GM19455 (cell line): ENCODE measurements at regions not wholly inside any gene's neighbourhood (a gene's known extent, or its start where the extent isn't known, plus 50 kb on each side); places are given as distances from the start of the nearest gene placed in this dataset.
"Not testable (repeated sequence)": the region's sequence is repeated elsewhere in the genome, so short reads cannot be mapped to it uniquely, and the experiment has no call there.

Source experiments
- ATAC-seq: cut with Tn5 transposase; IDR thresholded peaks from one replicate; pipeline ENCODE4 v1.9.1; 2021; ENCODE audit not compliant: unreplicated experiment

GRCh38 chr22:25453058-25453457, 111.4 kb upstream of the GRK3 start:
- ATAC-seq: no peak

DNA sequence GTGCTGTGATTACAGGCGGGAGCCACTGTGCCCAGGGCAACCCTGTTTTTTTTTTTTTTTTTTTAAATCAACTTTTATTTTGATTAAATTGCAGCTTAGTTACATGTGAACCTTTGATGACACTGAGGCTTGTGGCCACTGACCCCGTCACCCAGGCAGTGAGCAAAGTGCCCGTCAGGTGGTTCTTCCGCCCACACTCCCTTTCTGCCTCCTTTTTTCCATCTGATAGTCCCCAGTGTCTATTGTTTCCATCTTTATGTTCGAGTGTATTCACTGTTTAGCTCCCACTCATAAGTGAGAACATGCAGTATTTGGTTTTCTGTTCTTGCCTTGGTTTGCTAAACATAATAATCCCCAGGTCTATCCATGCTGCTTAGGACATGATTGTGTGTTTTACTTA, 110.9 kb upstream of the GRK3 start:
- no peak for ATAC-seq

- ATAC-seq: not testable (repeated sequence)
Measured at GRCh38 chr22:25456300-25457043, 108.0 kb upstream of the GRK3 start.

DNA sequence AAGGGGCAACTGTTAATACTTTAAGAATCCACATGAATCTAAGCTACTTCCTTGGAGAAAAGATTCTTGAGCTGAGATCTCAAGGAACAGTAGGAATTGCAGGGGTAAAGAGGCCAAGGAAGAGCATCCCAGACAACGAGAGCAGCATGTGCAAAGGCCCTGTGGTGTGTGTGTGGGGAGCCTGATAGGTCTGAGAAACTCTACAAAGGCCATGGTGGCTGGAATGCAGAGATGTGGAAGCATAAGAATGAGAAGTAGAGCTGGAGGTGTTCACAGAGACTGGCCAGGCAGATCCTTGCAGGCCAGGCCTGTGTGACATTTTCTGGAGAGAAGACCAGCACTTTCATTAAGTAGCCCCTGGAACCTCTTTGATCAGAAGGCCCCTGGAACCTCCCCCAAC, 105.8 kb upstream of the GRK3 start:
- ATAC-seq: not testable (repeated sequence)

DNA sequence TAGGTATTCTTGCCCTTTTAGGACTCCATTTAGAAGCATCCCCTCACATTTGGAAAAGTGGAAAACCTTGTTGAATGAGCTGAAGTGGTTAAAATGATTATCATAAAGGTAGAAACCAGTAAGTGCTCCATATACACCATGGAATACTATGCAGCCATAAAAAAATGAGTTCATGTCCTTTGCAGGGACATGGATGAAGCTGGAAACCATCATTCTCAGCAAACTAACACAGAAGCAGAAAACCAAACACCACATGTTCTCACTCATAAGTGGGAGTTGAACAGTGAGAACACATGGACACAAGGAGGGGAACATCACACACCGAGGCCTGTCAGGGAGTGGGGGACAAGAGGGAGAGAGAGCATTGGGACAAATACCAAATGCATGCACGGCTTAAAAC, 103.8 kb upstream of the GRK3 start:
- not testable (repeated sequence) for ATAC-seq

DNA sequence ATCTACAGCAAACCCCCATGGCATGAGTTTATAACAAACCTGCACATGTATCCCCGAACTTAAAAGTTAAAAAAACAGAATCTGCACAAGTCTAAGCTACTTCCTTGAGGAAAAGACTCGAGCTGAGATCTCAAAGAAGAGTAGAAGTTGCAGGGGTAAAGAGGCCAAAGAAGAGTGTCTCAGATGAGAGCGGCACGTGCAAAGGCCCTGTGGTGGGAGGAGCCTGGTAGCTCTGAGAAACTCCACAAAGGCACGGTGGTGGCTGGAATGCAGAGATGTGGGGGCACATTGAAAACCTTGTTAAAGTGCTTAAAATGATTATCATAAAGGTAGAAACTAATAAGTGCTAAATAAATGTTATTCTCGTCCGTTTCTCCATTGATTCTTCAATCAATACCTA, 103.2 kb upstream of the GRK3 start:
- ATAC-seq: no peak

GRCh38 chr22:25462474-25463346, 101.8 kb upstream of the GRK3 start:
- ATAC-seq: not testable (repeated sequence)

DNA sequence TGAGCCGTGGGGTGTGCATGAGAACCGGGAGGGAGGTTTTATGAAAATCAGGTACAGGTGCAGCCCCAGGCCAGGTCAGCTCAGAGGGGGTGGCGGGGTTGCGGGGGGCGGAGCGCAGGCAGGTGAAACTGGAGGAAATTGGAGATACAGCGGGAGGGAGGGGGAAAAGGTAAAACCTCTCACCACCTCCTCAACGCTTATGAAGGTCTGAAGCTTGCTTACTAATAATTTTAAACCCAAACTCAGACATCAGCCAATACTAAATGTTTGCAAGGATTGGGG, 101.2 kb upstream of the GRK3 start:
- ATAC-seq: not testable (repeated sequence)

DNA sequence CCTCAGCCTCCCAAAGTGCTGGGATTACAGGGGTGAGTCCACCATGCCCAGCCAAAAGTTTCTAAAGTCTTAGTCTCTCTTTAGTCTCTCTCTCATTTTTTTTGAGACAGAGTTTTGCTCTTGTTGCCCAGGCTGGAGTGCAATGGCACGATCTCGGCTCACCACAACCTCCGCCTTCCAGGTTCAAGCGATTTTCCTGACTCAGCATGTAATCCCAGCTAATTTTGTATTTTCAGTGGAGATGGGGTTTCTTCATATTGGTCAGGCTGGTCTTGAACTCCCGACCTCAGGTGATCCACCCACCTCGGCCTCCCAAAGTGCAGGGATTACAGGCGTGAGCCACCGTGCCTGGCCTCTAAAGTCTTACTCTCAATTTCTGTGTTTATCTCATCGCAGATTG, 100.1 kb upstream of the GRK3 start:
- not testable (repeated sequence) for ATAC-seq

- no peak for ATAC-seq
Measured at GRCh38 chr22:25465949-25466348, 98.5 kb upstream of the GRK3 start.

GRCh38 chr22:25472382-25472781, 92.1 kb upstream of the GRK3 start:
- ATAC-seq: no peak

DNA sequence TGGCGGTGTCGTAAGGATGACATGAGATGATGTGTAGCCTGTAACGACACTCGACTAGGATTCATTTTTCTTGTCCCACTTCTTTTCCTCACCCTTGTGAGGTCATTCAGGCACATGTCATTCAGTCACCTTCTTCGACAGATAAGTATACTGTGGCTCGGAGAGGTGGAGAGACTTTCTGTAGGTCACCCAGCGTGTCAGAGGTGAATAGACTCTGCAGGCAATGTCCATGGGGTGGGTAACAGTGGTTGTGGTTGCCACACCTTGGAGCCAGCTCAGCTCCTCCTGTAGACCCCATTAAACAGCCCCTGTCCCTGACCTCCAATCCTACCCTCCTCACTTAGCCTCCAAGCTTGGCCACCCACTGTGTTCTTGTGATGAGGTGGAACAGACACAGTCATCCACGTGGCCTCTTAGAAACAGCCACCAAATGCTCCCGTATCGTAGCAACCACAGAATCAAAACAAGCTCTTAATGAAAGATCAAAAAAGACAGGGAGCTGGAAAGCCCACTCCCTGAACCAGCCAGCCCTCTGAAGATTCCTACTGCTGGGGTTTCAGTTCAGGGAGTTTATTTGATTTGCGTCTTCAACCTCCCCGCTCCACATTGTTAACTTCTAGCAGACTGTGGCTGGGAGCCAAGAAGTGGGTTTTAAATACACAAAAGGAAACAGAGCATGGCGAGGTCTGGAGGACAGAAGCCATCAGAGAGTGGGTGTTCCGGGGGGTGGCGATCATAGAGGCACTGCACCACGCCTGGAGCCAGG, 89.0 kb upstream of the GRK3 start:
- no peak for ATAC-seq

- ATAC-seq: no peak
Measured at GRCh38 chr22:25477358-25477757, 87.1 kb upstream of the GRK3 start.

- ATAC-seq: no peak
Measured at GRCh38 chr22:25478111-25478510, 86.4 kb upstream of the GRK3 start.

DNA sequence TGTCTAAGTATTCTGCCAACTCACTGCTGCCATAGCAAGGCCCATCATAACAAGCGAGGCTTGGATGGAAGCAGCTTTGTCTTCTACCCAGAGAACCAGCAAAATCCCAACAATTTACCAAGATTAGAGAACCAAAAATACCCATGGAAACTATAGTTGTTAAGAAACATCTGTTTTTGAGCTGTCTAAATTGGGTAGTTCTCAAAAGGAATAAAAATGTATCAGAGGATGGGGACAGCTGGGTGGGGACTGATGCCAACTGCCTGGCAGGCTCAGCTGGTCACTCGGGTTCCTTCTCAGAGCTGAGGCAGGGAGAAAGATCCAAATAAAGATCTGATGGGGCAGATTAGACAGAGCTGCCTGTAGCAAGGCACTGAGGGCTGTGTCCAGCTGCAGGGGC, 85.9 kb upstream of the GRK3 start:
- no peak for ATAC-seq

DNA sequence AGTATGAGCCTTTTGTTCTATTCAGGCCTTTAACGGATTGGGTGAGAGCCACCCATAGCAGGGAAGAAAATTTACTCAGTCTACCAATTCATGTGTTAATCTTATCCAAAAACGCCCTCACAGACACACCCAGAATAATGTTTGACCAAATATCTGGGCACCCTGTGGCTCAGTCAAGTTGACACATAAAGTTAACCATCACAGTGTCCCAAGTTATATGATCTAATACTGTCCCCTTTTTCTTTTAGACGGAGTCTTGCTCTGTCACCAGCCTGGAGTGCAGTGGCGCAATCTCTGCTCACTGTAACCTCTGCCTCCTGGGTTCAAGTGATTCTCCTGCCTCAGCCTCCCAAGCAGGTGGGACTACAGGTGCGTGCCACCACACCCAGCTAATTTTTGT, 83.6 kb upstream of the GRK3 start:
- not testable (repeated sequence) for ATAC-seq

DNA sequence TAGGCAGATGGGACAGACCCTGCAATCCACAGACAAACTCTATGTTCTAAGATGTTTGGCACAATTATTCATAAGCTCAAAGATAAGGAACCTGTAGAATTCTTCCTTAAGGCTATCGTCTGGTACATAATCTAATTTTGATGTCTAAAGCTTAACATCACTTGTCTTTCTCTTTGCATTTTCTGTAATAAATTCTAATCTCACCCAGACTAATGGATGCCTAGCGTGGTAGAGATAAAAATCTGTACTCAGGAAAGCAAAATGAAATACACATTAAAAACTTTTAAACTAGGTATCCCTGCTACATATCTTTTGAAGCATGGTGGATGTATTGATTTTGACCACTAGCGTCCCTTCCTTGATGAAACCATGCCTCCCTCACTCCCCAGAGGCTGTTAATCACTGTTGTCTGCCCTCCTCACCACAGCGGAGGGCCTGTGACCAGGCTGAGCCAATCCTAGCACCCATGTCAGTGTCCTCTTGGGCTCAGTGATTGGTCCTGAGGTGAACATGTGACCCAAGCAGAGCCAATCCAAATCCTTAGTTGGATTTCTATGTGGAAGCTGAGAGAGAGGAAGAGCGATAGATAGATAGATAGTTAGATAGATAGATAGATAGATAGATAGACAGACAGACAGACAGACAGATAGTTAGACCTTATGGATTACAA, 82.2 kb upstream of the GRK3 start:
- ATAC-seq: no peak

DNA sequence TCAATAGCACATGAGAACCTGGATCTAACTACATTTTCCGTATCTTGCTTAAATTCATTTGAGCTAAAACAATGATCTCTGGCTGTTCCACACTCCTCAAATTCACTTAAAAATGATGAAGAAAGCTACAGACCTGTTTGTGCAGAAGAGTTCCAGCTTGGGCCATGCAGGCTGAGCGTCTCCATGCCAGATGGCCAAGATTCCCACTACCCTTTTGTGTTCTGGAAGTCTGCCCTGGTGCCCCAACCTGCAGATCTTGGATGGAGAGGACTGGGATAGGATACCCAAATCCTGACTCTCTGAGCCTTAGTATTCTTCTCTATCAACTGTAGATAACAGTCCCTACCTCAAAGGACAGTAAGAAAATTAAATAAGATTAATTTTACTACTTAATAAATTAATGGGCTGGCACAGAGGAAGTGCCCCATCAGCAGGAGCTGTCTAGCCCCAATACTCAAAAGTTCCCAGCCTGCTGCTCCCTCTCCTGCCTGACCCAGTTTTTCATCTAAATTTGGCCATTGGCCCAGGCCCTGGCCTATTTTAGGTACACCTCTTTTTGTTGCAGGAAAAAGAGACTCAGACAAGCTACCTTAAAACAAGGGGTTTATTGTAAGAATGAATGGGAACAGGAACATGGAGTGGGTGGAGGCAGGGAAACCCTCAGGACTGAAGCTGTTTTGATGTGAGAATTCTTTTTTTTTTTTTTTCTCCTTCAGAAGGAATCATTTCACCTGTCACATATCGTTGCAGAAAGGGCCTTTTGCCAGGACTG, 81.4 kb upstream of the GRK3 start:
- ATAC-seq: no peak

DNA sequence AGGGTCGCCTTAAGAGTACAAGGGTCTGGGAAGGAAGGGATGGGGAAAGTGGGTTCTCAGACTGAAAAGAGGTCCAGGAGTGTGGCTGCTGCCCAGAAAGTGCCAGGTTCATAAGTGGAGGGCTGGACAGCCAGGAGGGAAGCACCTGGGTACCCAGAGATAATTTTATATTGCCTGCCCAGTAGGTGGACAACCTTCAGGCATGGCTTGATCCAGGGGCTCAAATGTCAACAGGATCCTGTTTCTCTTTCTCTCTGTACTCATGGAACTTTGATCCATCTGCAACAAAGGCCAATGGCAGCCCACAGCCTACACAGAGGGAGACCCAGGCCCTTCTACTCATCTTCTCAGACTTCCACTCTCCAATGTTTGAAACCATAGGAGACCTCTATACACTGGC, 80.5 kb upstream of the GRK3 start:
- ATAC-seq: no peak

- no peak for ATAC-seq
Measured at GRCh38 chr22:25484521-25485315, 79.8 kb upstream of the GRK3 start.
